ENCODE measurements at regions not wholly inside any gene's neighbourhood (a gene's known extent, or its start where the extent isn't known, plus 50 kb on each side); places are given as distances from the start of the nearest gene placed in this dataset.

DNA sequence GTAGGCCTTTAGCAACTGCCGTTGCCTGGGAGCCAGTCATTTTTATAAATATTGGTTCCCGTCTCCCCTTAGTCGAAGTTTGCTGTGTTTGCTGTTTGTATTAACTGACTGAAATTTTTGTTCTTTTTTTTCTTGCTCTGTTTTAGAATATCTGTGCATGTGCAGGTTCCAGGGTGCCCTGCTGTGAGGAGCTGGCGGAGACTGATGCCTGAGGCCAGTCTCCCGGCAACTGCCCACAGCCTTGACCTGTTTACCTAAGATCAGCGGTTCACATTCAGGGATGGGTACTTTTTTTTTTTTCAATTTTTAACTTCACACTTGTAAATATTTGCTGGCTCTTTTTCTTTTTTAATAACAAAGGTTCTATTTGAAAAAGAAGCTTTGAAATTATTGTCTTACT lies 262.6 kb upstream of the ADAMTS16 start:
- no peak for DNase-seq

DNA sequence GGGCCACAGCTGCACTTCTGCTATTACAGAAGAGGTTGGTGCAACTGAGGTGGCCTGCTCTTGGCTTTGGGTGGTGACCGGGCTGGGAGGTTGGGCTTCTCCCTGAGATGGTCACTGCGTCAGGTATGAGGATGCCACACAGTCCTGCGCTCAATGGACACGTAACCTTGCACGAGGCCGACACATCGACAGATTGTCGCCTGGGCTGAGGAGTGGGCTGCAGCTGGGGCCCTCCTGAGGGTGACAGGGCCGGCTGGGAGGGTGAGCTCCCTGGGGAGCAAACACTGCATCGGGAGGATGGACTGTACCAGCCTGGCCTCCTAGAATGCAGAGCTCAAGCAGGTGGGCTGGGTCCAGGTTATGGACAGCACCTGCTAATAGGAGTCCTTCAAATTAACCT lies 261.1 kb upstream of the ADAMTS16 start:
- no peak for DNase-seq

DNA sequence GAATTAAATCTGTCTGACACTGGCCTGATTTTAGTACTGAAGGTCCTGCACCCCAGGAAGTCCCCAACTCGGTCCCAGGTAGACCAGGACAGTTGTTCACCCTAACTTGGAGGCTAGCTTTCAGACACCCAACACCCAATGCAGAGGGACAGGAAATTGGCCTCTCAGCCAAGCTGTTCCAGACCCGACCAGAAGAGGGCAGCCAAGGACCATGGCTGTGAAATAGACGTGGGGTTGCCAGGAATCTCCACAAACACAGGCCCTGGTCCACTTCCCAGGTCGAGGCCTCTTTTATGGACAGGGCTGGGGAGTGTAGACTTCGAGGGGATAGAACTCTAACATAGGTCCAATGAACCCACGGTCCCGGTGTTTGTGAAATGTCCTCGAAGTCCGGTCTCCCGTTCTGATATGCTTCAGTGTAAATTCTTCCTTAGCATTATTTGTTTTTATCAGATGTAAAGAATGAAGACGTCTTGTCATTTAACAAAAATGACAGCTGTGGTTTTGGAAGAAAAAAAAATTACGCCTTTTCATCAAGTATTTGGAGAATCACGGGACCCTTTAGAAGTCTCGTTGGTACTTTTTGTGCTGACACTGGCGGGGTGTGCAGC lies 260.3 kb upstream of the ADAMTS16 start:
- DNase-seq = peak; percentile 55 to 70

DNA sequence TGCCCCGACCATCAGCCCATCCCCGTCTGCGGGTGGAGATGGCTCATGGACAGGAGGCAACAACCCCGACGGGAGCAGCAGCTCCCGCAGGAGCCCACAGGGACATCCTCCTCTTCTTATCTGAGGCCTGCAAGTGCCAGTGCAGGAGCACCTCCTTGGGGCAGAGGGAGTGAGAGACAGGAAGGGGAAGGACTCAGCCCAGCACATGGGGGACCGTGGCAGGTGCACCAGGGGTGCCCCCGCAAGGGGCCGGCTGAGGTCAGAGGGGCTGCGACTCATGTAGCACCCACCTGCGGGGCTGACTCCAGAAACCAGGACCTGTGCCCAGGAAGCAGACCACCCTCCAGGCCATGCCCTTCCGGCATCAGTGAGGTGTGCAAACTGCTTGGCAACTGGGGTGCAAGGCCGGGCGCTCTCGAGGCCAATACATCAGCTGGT lies 259.8 kb upstream of the ADAMTS16 start:
- no peak for DNase-seq

DNA sequence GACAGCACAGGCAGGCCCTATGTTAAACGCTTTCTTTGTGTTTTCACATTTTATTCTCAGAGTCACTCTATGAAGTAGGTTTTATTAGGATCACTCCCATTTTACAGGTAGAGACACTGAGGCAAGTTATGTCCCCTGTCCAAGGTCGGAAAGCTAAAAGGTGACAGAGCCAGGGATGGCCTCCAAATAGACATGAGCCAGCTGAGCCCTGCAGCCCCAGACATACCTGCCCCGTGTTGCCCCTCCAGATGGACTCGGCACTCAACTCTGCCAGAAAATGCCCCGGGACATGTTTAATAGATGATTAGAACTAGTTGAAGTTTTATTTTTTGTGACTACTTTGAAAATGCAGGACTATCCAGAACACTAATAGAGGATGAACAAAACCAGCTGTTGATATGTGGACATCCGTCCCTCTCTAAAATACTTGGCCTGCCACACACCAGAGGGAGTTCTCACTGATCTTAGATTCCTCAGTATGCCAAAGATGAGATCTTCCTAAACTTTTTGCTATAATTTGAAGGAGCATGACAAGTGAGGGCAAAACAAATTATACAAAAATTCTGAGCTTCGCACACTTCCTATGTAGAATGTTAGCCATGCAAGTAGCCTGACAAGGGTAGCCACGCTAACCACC lies 258.6 kb upstream of the ADAMTS16 start:
- DNase-seq = no peak

DNA sequence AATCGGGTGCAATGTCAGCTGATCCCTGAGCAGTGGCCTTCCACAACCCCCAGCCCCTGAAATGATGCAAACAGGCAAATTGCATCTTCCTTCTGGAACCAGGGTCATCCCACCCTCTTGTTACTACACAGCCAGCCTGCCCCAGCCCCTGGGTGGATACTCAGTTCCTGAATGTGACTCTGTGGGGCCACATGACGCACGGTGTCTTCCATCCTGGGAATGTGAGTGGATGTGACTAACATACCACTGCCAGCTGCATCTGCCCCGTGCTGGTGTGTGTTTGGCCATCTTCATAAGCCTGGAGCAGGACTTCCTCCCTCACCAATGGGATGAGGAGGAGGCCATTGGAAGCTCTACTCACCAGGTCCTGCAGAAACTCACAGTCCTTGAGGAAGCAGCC lies 257.9 kb upstream of the ADAMTS16 start:
- no peak for DNase-seq

DNA sequence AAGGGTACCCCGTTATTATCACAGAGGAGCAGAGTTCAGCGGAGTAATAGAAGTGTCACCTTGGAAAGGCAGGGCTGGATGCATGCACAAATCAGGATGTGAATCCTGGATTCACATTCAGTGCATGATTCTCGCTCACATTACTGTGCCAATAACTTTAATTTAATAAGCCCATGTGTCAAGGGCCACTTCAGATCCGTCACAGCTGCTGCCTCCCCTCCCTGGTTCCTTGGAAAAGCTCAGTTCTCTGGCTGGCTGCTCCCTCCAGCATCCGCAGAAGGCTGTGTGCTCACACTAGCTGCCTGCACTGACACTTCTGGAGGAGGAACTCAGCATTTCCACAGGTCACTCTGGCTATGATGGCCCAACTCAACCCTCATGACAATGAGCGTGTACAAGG lies 256.8 kb upstream of the ADAMTS16 start:
- DNase-seq = peak; percentile 31 to 36

DNA sequence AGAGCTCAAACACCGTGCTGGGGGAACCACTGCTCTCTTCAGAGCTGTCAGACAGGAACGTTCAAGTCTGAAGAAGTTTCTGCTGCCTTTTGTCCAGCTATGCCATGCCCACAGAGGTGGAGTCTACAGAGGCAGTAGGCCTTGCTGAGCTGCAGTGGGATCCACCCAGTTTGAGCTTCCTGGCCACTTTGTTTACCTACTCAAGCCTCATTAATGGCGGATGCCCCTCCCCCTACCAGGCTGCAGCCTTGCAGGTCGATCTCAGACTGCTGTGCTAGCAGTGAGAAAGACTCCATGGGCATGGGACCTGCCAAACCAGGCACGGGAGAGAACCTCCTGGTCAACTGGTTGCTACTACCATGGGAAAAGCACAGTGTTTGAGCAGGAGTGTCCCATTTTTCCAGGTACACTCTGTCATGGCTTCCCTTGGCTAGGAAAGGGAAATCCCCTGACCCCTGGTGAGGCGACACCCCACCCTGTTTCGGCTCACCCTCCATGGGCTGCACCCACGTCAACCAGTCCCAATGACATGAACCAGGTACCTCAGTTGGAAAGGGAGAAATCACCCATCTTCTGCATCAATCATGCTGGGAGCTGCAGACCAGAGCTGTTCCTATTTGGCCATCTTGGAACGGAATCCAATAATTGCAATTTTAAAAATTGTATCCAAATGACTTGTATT lies 246.9 kb upstream of the ADAMTS16 start:
- DNase-seq = no peak

DNA sequence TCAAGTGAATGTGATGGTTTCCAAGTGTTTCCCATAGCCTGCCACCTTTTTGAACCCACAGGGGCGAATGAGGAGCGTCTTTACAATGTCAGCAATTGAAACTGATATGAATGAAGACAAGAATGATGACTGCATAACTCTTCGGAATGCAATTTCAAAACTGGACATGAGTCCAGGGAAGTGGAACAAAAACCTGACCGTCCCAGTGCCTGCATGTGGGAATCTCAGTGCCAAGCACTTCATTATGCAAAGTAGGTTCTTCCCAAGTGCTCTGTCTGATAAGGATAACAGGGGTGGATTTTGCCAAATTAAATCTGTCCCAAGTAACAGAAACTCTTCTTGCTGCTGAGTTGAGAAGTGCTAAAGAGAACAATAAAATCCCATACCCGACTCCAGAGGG lies 243.8 kb upstream of the ADAMTS16 start:
- no peak for DNase-seq

DNA sequence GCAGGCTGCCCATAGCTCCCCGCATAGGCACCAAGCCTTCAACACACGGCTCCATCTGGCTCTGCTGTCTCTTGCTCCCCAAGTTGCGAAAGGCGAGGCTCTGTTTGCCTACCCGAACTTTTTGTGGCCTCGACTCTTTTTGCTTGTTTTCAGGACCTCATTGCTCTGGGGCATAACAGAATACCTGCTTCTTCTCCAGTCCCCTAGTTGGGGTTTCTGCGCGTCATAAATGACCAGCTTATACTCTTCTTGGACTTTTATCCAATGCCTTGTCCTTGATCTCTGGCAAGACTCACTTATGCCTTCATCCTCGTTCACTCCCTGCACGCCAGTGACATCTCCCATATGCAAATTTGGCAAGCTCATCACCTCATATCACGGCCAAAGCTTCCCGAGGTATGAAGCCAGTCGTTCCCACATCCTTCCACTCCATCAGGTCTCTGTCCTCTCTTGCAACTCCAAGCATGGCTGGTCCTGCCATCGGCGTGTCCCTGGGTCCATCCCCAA lies 238.8 kb upstream of the ADAMTS16 start:
- DNase-seq = no peak

DNA sequence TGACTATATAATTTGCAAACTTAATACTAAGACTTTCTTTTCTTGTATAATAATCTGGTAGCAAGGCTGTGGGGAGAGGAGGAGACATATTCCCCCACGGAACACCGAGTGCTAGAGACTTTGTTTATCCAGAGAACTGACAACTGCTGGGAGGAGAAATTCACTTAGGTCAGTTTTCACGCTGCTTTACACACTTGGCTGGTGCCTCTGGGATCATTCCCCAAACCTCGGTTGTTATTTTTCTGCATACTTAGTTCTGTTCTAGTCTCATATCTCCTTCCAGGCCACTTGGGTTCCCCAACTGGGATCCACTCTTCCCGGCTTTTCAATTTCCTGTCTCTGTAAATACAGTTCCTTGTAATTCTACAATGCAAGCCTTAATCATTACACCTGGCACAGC lies 238.2 kb upstream of the ADAMTS16 start:
- no peak for DNase-seq

DNA sequence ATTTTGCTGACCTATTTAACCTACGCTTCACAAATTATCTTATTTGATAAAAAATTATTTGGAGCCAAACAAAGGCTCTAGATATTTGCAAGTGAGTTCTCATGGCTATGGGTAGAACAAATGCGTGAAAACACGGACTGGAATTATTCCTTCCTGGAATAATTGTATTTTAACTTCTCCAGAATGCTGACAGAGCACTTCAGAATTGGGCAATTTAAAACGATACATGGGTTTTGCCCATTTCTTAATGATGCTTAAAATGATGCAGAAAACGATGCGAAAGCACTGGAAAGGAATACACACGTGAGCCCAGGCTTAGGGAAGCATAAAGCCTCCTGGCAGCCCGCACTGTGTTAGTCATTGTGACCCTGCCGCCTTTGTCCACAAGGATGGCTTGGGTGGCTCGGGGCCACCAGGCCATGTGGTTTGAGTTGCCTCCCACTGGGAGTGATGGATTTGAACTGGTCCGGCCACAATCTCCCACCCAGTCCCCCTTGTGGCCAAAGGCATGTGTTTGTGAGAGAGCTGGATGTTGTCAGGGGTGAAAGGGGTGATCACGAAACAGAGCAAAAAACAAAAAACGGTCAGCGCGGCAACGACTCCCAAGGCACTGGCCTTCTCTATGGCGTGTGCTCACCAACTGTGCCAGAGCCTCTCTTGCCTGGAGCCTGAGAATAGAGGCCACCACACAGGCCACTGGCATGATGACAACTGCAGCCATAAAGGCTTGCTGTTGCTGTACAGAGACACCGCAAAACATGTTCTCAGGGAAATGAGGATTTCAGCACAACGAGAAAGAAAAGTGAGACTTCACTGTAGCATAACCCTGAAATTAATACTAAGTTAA lies 234.2 kb upstream of the ADAMTS16 start:
- no peak for DNase-seq

DNA sequence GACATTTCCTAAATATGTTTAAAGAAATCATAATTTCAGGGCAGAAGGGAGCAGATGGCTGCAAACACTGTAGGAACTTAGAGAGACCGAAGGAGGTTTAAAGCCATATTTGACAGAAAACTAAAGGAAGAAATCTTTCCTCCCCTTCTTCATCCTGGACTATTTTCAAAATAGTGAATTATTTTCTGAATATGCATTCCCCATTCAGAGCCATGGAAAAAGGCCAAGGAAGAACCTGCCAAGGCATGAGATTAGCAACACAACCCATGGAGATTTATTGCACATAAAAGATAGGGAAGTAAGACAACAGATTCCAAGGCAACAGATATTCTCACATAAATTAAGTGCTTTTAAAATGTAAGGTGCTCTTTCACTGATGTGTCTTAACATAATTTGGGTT lies 233.3 kb upstream of the ADAMTS16 start:
- DNase-seq = no peak

DNA sequence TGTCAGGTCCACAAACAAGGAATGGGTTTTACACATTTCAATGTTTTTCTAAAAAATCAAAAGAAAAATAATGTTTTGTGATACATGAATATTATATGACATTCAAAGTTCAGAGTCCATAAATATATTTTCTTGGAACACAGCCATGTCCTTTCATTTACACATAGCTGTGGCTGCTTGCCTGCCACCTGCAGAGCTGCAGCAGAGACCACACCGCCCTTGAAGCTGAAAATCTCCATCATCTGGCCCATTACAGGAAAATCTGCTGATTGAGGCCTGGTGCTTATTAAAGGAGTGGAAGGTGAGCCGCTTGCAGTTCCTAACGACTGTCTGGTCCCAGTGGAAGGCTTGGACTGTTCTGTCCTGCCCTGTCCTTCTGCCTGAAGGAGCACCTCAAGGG lies 232.6 kb upstream of the ADAMTS16 start:
- DNase-seq = no peak

DNA sequence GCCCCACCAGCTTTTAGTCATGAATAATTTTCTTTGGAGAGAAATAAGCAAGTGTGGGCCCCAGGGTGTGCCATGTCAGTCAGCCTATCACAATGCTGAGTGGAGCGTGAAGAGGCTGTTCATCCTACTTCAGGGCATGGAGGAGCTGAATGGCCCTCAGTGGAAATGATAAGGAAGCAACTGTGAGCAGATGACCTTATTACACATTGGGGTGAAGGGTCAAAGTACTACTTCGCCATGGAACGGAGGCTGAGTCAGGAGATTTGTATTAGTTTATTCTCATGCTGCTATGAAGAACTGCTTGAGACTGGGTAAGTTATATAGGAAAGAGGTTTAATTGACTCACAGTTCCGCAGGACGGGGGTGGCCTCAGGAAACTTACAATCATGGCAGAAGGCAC lies 231.0 kb upstream of the ADAMTS16 start:
- no peak for DNase-seq

DNA sequence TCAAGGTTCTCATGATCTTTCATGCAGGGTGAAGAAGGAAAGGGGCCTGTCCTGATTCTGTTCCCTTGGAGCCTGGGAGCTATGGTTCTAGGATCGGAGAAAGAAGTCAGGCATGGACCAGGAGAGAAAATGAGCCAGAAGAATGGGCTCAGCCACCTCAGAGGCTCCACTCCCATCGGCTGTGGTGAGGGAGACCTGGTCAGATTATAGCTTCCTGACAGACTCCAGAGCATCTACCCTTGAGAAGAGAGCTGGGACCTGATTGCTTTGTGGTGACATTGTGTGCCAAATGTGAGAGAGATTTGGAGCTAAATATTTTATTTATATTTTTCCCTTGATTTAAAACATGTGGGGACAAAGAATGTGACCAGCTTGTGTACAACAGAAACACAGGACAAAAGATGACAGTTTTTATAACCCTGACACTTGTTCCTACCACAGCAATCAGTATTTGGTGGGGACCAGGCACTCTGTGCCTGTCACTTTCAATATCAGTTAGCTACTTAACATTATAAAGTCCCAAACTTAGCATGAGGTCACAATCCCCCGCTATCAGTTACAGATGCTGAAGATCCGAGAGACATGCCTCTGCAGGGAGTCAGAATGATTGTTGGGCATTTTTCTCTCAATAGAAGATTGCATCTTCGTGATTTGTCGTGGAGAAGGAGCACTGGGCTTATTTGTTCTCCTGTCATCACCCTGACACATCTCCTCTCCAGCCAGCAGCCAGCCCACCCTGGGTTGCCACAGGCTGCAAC lies 228.3 kb upstream of the ADAMTS16 start:
- DNase-seq = no peak

DNA sequence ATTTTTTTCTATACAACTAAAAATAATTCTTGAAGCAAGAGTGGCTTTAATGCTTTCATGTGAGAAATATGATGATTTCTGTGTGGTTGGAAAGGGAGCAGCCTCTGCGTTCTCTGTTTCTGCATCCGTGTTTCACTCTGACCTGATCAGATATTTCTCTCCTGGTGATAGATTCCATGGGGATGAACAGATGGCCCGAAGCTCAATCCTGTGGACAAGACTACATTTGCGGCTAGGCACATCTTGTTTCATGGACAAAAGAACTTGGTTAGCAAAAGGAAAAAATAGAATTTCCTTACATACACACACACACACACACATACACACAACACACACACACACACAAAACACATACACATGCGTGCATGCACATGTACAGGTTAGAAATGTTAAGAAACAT lies 218.2 kb upstream of the ADAMTS16 start:
- DNase-seq = no peak

DNA sequence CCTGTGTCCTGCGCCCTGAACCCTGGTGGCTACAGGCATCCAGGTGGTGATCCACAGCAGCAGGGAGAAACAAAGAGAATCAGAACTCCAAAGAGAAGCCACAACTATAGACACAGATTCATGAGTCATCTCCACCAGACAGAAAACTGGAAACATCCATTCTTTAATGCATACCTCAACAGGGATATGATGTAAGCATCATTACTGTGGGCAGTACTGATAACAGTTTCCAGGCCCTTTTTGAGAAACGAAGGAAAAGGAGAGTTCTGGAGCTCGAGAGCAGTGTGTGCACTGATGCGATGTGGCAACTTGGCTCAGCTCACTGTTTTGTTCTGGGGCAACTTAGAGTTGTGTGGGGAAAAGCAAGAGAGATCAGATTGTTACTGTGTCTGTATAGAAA lies 215.6 kb upstream of the ADAMTS16 start:
- DNase-seq = no peak

DNA sequence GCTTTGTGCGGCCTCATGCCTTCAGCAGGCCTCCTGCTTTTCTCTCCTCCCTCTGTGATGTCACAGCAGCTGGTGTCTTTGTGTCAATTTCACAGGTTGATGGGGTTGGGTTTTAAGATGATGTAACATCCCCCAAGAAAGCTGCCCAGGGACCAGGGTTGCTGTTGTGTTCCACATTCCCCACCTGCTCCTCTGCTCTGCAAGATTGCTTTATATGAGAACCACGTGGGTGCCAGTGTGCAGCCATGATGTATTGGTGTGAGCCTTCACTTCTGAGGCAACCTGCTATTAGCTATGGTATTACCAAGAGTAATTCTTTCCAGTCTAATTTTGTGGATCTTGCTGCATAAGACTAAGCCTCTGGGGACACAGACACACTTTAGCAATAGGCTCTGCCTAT lies 213.0 kb upstream of the ADAMTS16 start:
- DNase-seq = no peak

DNA sequence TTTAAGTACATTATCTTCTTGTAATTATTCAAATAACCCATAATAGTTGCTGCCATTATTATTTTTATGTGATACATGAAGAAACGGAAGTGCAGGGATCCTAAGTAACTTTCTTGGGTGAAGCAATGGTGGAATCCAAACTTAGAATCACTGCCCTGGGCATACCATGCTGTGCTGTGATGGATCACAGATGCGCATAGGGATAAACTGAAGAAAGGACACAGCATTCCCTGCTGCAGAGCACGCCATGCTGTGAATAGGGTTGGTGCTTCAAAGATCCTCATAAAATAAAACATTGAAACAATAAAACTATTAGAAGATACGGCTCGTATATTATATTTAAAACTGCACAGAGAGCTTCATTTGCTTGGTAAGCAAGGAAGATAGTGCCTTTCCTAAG lies 211.7 kb upstream of the ADAMTS16 start:
- no peak for DNase-seq

DNA sequence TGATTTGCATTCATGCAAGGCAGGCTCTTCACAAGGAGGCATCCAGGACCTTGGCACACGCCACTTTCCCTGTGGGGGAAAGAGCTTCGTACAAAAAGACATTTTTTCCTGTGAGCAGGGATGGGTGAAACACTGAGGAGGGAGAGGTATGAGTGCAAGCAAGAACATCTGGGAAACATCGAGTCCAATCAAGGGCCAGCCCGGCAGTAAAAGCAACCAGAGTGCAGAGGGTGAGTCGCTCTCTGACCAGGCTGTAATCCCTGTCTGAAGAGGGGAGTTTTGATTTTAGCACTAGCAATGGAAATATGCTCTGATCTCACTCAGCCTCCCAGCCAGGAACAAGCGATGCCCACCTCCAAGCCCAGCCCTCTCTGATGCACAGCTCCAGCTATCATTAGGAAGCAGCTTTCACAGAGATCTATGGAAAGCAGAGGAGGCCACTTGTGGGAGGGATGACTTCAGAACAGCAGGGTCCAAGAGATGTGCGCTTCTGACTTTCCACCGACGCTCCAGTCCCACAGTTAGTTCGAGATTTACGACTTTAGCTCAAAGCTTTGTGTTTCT lies 211.0 kb upstream of the ADAMTS16 start:
- no peak for DNase-seq

All from right lung (tissue), 2 donors.